A673 (cell line): ENCODE measurements at regions not wholly inside any gene's neighbourhood (a gene's known extent, or its start where the extent isn't known, plus 50 kb on each side); places are given as distances from the start of the nearest gene placed in this dataset.

ENCODE experiments used
- BruUV-seq: library from RNA; stranded (reverse); fragments of 400-500 nt; replicated peaks from 2 replicates; lab custom pipeline; 2021; lab: Mats Ljungman, UMichigan
- CTCF ChIA-PET: fragments of 300-600 bp; sonication (Branson Sonifier 250); formaldehyde crosslinking; loops from one replicate; lab custom pipeline; 2022; ENCODE audit warnings: antibody characterized with exemption; lab: Charles Lee
- POLR2A ChIA-PET: fragments of 300-600 bp; sonication (Branson Sonifier 250); formaldehyde crosslinking; loops from one replicate; lab custom pipeline; 2022; ENCODE audit warnings: antibody characterized with exemption; ENCODE audit not compliant: low non-redundant PET; lab: Charles Lee
- DNase-seq: peaks from one replicate; pipeline ENCODE4 v3.0.0-alpha.2; 2015; ENCODE audit warnings: low spot score
- H3K27ac ChIP-seq: fragments of 200-600 bp; sonication (generic); 2 replicates; pipeline ENCODE4 v1.5.1; 2016; ENCODE audit warnings: mixed run types, low read depth, mild to moderate bottlenecking, mixed read lengths, antibody characterized with exemption, low read length; ENCODE audit not compliant: poor library complexity, severe bottlenecking
- H3K27me3 ChIP-seq: fragments of 200-600 bp; sonication (generic); replicated peaks from 2 replicates; pipeline ENCODE4 v1.6.1; 2017; ENCODE audit warnings: mixed run types, low read depth, mild to moderate bottlenecking, mixed read lengths, antibody characterized with exemption, low read length; ENCODE audit not compliant: insufficient read depth, poor library complexity
- H3K36me3 ChIP-seq: fragments of 200-600 bp; sonication (generic); 2 replicates; pipeline ENCODE4 v1.6.1; 2016; ENCODE audit warnings: mixed run types, mild to moderate bottlenecking, mixed read lengths, antibody characterized with exemption, low read length; ENCODE audit not compliant: insufficient read depth, poor library complexity, severe bottlenecking
- H3K4me1 ChIP-seq: fragments of 200-600 bp; sonication (generic); 2 replicates; pipeline ENCODE4 v1.6.1; 2017; ENCODE audit warnings: mixed run types, mild to moderate bottlenecking, mixed read lengths, antibody characterized with exemption, low read length; ENCODE audit not compliant: insufficient read depth, poor library complexity, severe bottlenecking
- H3K4me3 ChIP-seq: fragments of 200-600 bp; sonication (generic); 2 replicates; pipeline ENCODE4 v1.5.1; 2016; ENCODE audit warnings: low read depth, mixed run types, mild to moderate bottlenecking, mixed read lengths, low read length; ENCODE audit not compliant: poor library complexity, severe bottlenecking
- H3K9me3 ChIP-seq: fragments of 200-600 bp; sonication (generic); 2 replicates; pipeline ENCODE4 v1.6.1; 2016; ENCODE audit warnings: mixed run types, low read depth, mild to moderate bottlenecking, mixed read lengths, antibody characterized with exemption, low read length; ENCODE audit not compliant: poor library complexity, severe bottlenecking
- CTCF ChIP-seq: fragments of 300-800, 200-600 bp; sonication (generic); conservative IDR thresholded peaks from 2 replicates; pipeline ENCODE4 v1.5.1; 2017; ENCODE audit warnings: low read depth, mild to moderate bottlenecking, antibody characterized with exemption, low read length, moderate library complexity, mixed read lengths
- EZH2 ChIP-seq: fragments of 200-600 bp; sonication (generic); IDR thresholded peaks from 2 replicates; pipeline ENCODE4 v1.6.1; 2017; ENCODE audit warnings: borderline replicate concordance, low read depth, mild to moderate bottlenecking, mixed read lengths, antibody characterized with exemption, low read length; ENCODE audit not compliant: poor library complexity, severe bottlenecking
- intact Hi-C: fragments of 100-400 bp; cut with micrococcal nuclease; formaldehyde crosslinking; loops from one replicate; pipeline ENCODE4 v1.10.0; 2022; ENCODE audit not compliant: unreplicated experiment

- DNase-seq = no peak
- no peak for TF ChIP-seq EZH2
- no peak for TF ChIP-seq CTCF
- Histone ChIP-seq H3K36me3 (no peaks in the 10 kb centered on the region), H3K9me3 (no peaks in the 10 kb centered on the region), H3K27me3 (no peaks in the 10 kb centered on the region), H3K27ac (no peak overlapping the region), H3K4me1 (no peaks in the 10 kb centered on the region), H3K4me3 (no peak overlapping the region)
- POLR2A ChIA-PET = no interaction called here
- intact Hi-C loops = no loop called here
- no TSS peak for BruUV-seq
- CTCF ChIA-PET = no interaction called here
These were observed 78.3 kb upstream of the LHX1 start for GRCh38 chr17:36859003-36859300.

DNA sequence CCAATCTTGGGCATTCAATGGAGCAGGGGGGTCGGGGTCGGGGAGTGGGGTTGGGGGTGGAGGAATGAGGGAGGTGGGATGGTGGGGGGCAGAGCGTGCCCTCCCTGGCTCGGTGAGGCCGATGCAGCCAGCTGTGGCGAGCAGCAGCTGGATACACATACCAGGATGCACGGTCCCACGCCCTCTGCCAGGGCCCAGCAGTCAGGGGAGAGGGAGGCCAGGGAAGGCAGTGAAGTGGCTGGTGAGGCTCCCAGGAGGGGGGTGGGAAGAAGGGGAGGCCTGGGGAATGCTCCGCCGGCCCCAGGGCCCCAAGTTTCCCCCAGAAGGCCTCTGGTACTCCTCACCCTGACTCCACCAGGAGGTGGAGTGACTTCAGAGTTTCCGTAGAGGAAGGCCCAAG lies 77.6 kb upstream of the LHX1 start:
- no TSS peak for BruUV-seq

DNA sequence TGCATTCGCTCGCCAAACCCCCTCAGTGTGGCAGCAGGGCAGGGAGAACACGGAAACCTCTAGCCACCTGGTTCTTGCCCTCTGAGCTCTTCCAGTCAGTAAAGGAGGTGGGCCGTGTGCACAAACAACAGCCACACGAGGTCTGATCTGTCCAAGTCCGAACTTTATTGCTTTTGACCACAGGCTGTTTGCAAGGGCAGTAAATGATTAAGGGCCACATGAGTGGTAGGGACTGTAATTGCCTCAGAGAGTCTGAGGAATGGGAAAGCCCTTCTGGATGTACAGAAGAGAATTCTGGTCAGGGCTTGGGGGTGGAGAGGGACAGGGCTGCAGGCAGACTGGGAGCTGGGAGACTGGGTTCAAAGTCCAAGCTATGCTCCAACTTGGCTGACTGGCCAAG lies 75.7 kb upstream of the LHX1 start:
- no peaks in the 10 kb centered on the region for H3K36me3 ChIP-seq
- H3K27me3 ChIP-seq = no peaks in the 10 kb centered on the region
- no peak for TF ChIP-seq EZH2
- TF ChIP-seq CTCF = no peak
- no peak overlapping the region for H3K4me3 ChIP-seq
- no peaks in the 10 kb centered on the region for H3K9me3 ChIP-seq
- ChIA-PET CTCF (no interaction called here), POLR2A (no interaction called here)
- no peak for DNase-seq
- no peaks in the 10 kb centered on the region for H3K4me1 ChIP-seq
- intact Hi-C loops = no loop called here
- H3K27ac ChIP-seq = no peak overlapping the region
- BruUV-seq = no TSS peak

More for the DNA sequence above, 77.6 kb upstream of the LHX1 start:
- no peak for DNase-seq
- Histone ChIP-seq H3K9me3 (no peaks in the 10 kb centered on the region), H3K4me1 (no peaks in the 10 kb centered on the region), H3K27me3 (no peaks in the 10 kb centered on the region), H3K27ac (no peak overlapping the region), H3K4me3 (no peak overlapping the region), H3K36me3 (no peaks in the 10 kb centered on the region)
- intact Hi-C loops = no loop called here
- no peak for TF ChIP-seq CTCF
- no peak for TF ChIP-seq EZH2
- POLR2A ChIA-PET = no interaction called here
- CTCF ChIA-PET = no interaction called here
